Esophagus muscularis mucosa (tissue), 4 donors: ENCODE measurements at regions not wholly inside any gene's neighbourhood (a gene's known extent, or its start where the extent isn't known, plus 50 kb on each side); places are given as distances from the start of the nearest gene placed in this dataset.

Experiments used
- DNase-seq: peaks from one replicate; pipeline ENCODE4 v3.0.0-alpha.2; 2017; ENCODE audit errors: extremely low spot score
- H3K27ac ChIP-seq, 4 donors: fragments of 200-600 bp; sonication (generic); replicated peaks in 1 of 4; 1 replicate in 3 of 4; 2 replicates in 1 of 4; pipeline ENCODE4 v1.5.1; 2016 to 2019; ENCODE audit warnings: mild to moderate bottlenecking in 1 of 4
- H3K27me3 ChIP-seq, 4 donors: fragments of 200-600 bp; sonication (generic); one replicate each; pipeline versions ENCODE4 v1.5.1 to v1.6.0; 2016 to 2019
- H3K36me3 ChIP-seq, 4 donors: fragments of 200-600 bp; sonication (generic); one replicate each; pipeline ENCODE4 v1.5.1; 2016 to 2019
- H3K4me1 ChIP-seq, 4 donors: fragments of 200-600 bp; sonication (generic); one replicate each; pipeline ENCODE4 v1.5.1; 2016 to 2019
- H3K4me3 ChIP-seq, 4 donors: fragments of 200-600 bp; sonication (generic); 1 replicate in 2 of 4; 2 replicates in 2 of 4; pipeline ENCODE4 v1.5.1; 2016 to 2019; ENCODE audit warnings: mild to moderate bottlenecking in 4 of 4, moderate library complexity in 1 of 4
- H3K9me3 ChIP-seq, 4 donors: fragments of 200-600 bp; sonication (generic); 1 replicate in 3 of 4; 2 replicates in 1 of 4; pipeline ENCODE4 v1.5.1; 2016 to 2019
- CTCF ChIP-seq, 3 experiments: fragments of 200-600 bp in 2 of 3; fragments of 450-650 bp in 1 of 3; sonication (generic) in 2 of 3; IDR thresholded peaks; one replicate each; pipeline ENCODE4 v1.5.1; 2017 to 2019; ENCODE audit warnings: antibody characterized with exemption in 3 of 3, mild to moderate bottlenecking in 2 of 3, moderate library complexity in 1 of 3
- EP300 ChIP-seq: sonication (generic); formaldehyde crosslinking; IDR thresholded peaks from one replicate; pipeline ENCODE4 v1.6.1; 2017; ENCODE audit warnings: antibody characterized with exemption
- POLR2A ChIP-seq: fragments of 450-650 bp; IDR thresholded peaks from one replicate; pipeline ENCODE4 v1.6.1; 2017; ENCODE audit warnings: antibody characterized with exemption, moderate library complexity, mild to moderate bottlenecking, low read depth
- POLR2AphosphoS5 ChIP-seq, 2 donors: sonication (generic); formaldehyde crosslinking; IDR thresholded peaks; one replicate each; pipeline ENCODE4 v1.6.1; 2017; ENCODE audit warnings: antibody characterized with exemption in 2 of 2
- WGBS: methylation state at CpG from one replicate; pipeline ENCODE4 v1.1.5; 2018; 5-methylcytosine and 5-hydroxymethylcytosine counted together
- intact Hi-C: fragments of 100-400 bp; cut with DNase I; formaldehyde crosslinking; loops from one replicate; pipeline ENCODE4 v1.15.1; 2023

GRCh38 chr4:4779054-4779453 lies 80.4 kb upstream of the MSX1 start:
- no peaks in the 10 kb centered on the region for H3K4me1 ChIP-seq
- H3K4me3 ChIP-seq, result no peak overlapping the region
- H3K36me3 ChIP-seq, result no peaks in the 10 kb centered on the region
- H3K27me3 ChIP-seq, result no peaks in the 10 kb centered on the region
- no peak for DNase-seq
- intact Hi-C loops, result no loop called here
- H3K27ac ChIP-seq, result no peak overlapping the region
- no peaks in the 10 kb centered on the region for H3K9me3 ChIP-seq
- WGBS, result 92% methylated on average over 2 of the region's 2 CpGs
- TF ChIP-seq POLR2A (no peak), EP300 (no peak), CTCF (IDR thresholded peaks at IDR 0.05) (no peak), POLR2AphosphoS5 (IDR thresholded peaks at IDR 0.05) (no peak)

- DNase-seq, result no peak
- TF ChIP-seq POLR2AphosphoS5 (IDR thresholded peaks at IDR 0.05) (no peak), EP300 (no peak), CTCF (IDR thresholded peaks at IDR 0.05) (no peak), POLR2A (no peak)
- Histone ChIP-seq H3K4me3 (no peak overlapping the region), H3K4me1 (no peaks in the 10 kb centered on the region), H3K36me3 (no peaks in the 10 kb centered on the region), H3K27ac (no peak overlapping the region), H3K9me3 (no peaks in the 10 kb centered on the region), H3K27me3 (no peaks in the 10 kb centered on the region)
- 76% methylated on average over 4 of the region's 4 CpGs for WGBS
- intact Hi-C loops, result no loop called here
These were observed 80.9 kb upstream of the MSX1 start for GRCh38 chr4:4778554-4778953.

GRCh38 chr4:4776934-4777333 lies 82.5 kb upstream of the MSX1 start:
- Histone ChIP-seq H3K36me3 (no peaks in the 10 kb centered on the region), H3K9me3 (no peaks in the 10 kb centered on the region), H3K4me1 (no peaks in the 10 kb centered on the region), H3K27me3 (no peaks in the 10 kb centered on the region), H3K27ac (no peak overlapping the region), H3K4me3 (no peak overlapping the region)
- no peak for DNase-seq
- WGBS, result 87% methylated on average over 7 of the region's 7 CpGs
- TF ChIP-seq POLR2A (no peak), EP300 (no peak), POLR2AphosphoS5 (IDR thresholded peaks at IDR 0.05) (no peak), CTCF (IDR thresholded peaks at IDR 0.05) (no peak)
- intact Hi-C loops, result no loop called here

GRCh38 chr4:4776335-4776734 lies 83.1 kb upstream of the MSX1 start:
- intact Hi-C loops, result no loop called here
- 64% methylated on average over 9 of the region's 9 CpGs for WGBS

More at GRCh38 chr4:4776335-4776734, 83.1 kb upstream of the MSX1 start:
- H3K27ac ChIP-seq, result no peak overlapping the region
- TF ChIP-seq EP300 (no peak), POLR2AphosphoS5 (IDR thresholded peaks at IDR 0.05) (no peak), POLR2A (no peak), CTCF (IDR thresholded peaks at IDR 0.05) (no peak)
- H3K27me3 ChIP-seq, result no peaks in the 10 kb centered on the region
- no peaks in the 10 kb centered on the region for H3K36me3 ChIP-seq
- H3K4me1 ChIP-seq, result no peaks in the 10 kb centered on the region
- no peak for DNase-seq
- H3K9me3 ChIP-seq, result no peaks in the 10 kb centered on the region
- no peak overlapping the region for H3K4me3 ChIP-seq
